HG03066 (cell line): ENCODE measurements at regions not wholly inside any gene's neighbourhood (a gene's known extent, or its start where the extent isn't known, plus 50 kb on each side); places are given as distances from the start of the nearest gene placed in this dataset.

Source experiments
- ATAC-seq: cut with Tn5 transposase; IDR thresholded peaks from one replicate; pipeline ENCODE4 v1.9.1; 2021; ENCODE audit warnings: low read depth; ENCODE audit not compliant: unreplicated experiment

DNA sequence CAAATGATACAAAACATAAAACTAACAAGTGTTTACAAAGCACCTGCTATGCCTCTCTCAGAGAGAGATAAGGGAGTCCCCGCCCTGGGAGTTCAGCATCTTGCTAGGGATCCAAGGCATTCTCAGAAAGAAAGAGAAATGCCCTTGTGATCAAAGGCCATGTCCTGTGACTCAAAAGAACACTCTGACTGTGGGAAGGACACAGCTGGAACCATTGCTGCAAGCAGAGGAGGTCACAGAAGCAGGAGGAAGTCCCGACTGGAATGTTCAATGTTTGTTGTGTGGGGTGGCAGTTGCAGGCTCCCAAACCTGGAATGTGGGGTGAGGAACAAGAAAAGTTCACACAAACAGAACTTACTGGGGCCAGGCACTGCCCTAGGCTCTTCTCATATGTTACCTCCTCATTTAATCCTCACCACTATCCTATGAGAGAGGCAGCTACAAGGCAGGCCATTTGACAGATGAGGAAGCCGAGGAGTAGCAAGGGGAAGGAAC is 93.0 kb upstream of the GRIK3 start:
- no peak for ATAC-seq

DNA sequence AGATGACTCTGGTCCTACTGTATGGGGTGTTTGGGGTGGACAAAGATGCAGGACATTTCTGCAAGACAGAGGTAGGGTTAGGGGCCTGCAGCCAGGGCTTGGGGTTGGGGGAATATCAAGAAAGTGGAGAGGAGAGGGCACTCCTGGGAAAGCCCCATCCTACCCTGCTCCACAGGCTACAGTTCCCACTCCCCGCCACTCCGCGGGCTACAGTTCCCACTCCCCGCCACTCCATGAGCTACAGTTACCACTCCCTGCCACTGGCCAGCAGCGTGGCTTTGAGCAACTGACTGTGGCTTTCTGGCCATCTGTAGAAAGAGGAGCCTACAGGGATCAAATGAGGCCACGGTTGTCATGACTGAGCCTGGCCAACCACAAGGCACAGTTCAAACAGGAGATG is 93.8 kb upstream of the GRIK3 start:
- no peak for ATAC-seq

DNA sequence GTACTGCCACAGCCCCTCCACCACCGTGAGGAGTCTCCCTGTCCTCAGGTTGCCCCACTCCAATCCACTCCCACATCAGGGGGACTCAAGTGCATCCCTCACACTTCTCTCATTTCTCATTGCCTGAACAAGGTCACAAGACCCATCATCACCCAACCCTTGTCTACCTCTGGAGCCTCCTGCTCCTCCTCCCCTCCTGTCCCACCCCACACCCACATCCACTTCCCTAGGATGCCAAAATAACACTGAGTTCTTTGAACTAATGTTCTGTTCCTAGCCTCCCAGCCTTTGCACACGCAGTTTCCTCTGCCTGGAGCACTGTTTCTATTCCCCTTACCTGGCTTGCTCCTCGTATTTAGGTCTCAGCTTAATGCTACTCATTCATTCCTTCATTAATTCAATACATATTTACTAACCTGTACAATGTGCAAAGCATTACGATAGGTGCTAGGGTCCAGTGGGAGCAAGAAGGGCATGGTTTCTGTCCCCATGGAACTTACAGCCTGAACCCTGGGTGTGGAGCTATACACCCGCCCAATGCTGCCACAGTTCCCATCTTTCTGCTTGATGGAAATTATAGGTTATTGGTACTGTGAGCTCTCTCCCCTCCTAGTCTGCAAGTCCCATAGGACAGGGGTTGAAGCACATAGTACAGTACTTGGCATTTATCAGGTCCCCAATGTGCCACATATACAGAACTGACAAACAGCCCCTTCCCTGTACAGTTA is 96.1 kb upstream of the GRIK3 start:
- no peak for ATAC-seq

DNA sequence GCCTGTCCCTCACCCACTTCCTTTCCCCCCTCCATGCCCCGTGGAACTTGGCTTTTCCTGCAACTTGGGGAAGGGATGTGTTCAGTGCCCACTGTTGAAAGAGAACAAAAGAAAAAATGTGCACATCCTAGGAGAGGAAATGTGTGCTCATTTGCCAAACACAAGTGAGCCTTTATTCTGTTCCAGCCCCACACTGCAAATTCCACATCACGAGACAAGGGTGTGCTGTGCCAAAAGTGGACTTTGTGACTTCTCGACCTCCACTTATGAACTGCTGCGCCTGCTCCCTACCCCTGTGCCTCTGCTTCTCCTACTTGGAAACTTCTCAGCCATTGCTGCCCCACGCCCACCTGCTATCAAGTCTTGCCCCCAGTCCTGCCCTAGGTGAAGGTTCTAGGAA is 97.0 kb upstream of the GRIK3 start:
- ATAC-seq, result no peak

DNA sequence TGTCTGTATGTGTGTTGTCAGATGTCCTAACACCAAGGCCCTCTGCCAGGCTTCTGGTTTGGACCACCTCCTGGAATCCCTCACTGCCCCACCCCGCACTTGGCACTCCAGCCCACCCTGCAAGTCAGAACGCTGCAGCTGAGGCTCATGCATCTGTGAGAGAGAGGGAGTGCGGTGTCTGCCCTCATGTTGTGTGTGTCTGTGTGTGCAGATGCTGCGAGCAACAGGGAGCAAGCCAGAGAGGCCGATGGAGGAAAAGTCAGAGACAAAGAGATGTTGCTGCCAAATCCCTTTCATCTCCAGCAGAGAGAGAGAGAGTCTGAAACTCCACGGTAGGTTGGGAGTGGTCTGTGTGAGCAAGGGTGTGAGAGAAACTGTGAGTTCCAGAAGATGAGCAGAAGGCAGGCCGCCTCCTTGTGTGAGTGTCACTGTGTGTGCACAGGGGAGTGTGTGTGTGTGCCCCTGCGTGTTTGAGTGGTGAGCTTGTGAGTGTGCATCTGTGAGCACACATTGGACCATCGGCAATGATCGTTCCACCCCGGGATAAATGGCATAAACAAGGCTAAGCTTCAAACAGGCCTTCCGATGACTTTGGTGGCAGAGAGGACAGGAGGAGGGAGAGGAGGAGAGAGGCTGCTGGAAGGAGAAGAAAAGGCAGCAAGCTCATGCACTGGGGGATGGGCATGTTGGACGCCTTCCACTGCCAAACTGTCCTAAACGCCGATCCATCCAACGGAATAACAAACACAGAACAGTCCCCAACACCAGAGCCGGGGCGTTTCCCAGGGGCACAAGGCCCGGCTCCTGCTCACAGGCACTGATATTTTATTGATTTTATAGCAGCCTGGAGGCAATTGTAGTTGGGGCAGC is 99.2 kb upstream of the GRIK3 start:
- no peak for ATAC-seq

DNA sequence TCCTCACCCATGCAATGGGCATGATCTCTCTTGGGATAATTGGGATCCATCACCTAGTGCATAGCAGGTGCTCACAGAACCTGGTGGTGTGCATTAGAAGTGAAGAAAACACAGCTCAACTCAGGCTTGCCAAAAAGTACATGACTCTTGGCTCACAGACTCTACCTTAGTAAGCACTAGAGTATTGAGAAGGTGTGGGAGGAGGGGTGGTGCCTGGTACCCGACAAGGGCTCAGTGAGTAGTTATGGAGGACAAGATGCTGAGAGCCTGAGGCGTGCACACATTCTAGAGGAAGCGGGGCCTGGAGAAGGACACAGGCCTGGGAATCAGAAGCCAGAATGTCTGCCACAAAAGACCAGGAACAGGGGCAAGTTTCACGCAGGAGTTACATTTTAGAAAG is 100.3 kb upstream of the GRIK3 start:
- no peak for ATAC-seq

DNA sequence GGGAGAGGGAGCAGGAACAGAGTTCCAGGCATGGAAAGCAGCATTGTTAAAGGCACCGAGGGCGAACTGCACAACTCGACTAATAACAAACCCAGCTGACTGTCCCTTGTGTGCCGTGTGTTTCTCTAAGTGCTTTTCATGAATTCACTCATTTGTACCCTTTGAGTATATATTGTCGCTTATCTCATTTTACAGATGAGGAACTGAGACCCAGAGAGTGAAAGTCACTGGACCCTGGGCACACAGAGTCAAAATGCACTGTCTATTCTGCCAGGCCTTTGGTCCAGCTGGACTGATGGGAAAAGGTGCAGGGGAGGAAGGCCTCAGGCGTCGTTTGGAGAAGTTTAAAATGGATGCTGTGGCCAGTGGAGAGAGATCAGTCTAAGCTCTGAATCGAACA is 100.7 kb upstream of the GRIK3 start:
- ATAC-seq, result no peak

DNA sequence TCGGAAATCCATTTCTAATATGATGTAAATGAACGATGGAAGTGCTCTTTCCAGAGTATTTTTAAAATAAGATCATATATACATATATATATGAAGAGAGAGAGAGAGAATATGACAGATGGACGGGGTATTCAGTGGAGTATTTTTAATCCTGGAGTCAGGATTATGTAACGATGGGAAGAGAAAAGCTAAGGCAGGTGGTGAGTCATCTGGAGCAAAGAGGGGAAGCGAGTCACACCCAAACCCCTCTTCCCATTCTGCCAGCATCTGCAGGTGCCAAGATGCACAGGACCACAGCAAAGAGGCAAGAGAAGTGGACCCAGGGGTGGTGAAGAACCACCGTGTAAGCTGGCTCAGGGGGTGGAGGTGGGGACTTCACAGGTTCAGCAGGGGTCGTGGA is 102.7 kb upstream of the GRIK3 start:
- ATAC-seq, result no peak

DNA sequence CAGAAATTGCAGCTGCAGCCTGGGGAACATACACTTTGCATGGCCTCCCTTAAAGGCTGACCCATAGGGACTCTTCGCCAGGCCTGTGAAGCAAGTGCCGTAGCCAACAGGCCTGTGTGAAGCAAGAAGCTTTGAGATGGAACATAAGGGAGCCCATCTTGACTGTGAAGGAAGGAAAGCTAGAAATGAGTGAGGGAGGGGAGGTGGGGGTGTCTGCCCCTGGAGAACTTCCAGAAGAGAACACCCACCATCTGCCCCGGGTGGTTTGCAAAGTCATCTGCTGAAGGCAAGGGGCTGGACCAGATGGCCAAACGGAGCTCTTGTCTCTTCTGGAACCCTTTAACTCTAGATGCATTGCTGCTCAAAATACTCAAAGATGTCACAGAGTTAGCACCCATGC is 103.3 kb upstream of the GRIK3 start:
- ATAC-seq, result no peak

DNA sequence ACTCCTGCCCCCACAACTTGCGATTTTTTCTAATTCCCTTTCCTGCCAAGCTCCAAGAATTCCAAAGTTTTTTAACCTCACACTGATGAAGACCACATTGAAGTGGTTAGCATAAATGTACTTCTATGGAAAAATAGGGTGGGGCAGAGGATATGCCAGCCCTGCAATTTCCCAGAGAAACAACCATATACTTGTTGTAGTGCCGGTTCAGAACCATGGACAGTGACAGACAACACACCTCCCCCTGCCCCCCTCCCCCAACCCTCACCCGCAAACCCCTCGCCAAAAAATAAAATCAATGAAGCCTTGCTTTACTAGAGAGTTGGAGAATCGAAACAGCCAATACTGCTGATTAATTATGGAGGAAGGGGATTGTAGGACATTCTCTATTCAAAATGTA is 109.5 kb upstream of the GRIK3 start:
- ATAC-seq, result no peak

DNA sequence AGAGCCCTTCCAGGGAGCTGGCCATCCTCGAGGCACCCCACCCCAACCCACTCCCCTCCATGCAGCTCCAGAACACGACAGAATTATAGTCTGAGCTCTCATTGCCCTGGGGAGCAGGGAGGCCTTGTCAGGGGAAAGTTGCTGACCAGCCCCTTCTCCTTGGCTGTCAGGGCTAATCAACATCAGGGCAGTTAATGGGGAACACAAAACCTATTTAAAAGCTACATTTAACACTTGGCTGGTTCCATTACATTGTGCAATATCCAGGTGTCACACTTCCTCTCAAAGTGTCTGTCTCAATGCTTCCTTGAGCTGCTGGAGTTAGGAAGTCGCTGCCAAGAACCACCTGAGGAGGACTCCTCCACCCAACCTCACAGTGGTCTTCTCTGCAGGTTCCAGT is 111.8 kb upstream of the GRIK3 start:
- ATAC-seq, result no peak

DNA sequence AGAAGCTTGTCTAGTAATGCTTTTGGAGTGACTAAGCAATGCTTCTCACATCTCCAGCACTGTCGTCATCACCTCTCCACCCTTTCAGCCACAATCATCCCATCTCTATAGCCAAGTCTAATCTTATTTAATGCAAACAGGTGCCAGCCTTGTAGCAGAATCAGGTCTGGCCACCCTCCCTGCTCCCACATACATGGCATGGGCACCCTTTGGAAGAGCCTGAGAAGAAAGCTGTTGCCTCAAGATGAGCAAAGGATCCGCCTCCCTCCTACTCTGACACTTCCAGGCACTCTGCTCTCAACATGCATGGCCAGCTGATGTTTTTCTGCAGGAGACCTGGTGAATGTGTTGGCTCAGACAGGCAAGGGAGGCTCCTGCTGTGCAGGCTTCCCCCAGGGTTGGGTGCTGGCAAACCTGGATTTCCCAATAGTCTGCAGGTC is 113.1 kb upstream of the GRIK3 start:
- ATAC-seq, result no peak

DNA sequence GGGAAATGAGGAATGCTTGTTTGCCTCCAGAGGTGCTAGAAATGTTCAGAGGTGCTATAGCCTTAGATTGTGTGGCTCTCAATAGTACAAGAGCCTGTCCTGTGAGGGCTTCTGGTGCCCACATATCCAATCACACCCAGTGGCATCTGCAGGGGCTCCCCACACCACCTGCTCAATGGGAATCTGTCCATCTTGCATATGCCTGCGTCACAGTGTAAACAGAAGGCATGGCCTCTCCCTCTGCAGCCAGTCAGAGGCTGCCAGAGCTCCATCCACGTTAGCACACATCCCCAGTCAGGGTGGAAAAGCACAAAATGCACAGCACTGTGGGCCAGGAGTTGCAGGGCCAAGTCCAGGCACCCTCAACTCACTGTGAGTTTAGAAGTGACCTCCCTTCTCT is 113.6 kb upstream of the GRIK3 start:
- no peak for ATAC-seq

DNA sequence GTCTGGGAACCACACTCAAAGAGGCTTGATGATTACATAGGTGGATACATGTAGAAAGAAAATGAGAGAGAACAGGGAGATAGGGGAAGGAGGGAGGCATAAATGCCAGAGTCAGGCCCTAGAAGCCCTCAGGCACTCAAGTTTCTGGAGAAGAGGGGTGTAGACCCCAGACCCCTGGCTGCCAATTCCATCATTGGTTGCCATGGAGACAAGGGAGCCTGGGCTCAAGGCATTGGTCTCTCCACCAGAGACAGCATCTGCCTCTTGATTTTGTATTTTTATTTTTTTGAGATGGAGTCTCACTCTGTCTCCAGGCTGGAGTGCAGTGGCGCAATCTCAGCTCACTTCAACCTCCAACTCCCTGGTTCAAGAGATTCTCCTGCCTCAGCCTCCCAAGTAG is 114.3 kb upstream of the GRIK3 start:
- no peak for ATAC-seq

DNA sequence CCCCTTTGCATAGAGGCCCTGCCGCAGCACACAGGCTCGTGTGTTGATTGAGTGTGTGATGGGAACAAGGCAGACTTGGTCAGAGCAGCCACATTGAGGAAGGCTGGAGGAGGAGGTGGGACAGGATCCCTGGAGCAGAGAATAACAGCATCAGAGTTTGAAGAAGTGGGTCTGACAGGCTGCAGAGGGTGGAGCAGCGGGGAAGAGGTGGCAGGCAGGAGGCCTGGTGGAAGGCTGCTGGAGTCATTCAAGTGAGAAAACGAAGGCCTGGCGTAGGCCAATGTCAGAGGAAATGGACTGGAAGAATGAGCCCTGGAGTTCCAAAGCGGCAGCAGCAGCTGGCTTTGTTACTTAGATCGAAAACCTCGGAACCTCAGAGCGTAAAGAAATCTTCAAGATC is 115.0 kb upstream of the GRIK3 start:
- ATAC-seq, result no peak

DNA sequence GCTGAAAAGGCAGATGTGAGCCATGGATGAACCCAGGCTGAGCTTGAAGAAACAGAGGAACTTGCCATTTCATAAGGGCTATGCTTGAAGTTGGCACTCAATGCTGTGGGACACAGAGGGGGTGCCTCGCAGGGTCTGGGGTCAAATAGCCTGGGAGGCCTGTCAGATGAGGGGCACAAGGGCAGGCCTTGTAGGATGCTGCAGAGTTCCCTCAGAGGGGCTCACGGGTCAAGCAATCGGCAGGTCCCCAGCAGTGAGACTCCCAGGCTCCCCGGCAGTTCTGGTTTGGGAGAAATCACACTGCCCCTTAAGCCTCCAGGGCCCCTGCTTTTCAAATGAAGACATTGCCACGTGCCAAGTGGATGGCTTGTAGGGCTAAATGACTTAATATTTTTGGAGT is 116.7 kb upstream of the GRIK3 start:
- ATAC-seq, result no peak

DNA sequence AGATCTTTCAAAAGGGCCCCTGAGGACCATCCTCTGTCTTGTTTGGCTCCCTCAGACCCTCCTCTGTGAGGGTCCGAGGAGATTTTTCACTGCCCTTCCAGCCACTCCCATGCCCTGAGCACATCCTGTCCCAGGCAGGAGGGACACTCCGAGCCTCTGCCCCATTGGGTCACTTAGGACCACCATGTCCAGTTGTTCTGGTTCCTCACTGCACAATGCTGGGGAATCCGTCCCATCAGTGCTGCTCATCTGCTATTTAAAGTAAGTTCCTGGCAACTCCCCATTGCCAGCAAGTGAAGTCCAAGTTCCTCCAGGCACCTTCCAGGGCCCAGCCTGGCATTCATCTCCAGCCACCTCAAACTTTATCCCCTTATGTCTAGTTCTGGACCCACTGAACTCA is 117.5 kb upstream of the GRIK3 start:
- no peak for ATAC-seq

DNA sequence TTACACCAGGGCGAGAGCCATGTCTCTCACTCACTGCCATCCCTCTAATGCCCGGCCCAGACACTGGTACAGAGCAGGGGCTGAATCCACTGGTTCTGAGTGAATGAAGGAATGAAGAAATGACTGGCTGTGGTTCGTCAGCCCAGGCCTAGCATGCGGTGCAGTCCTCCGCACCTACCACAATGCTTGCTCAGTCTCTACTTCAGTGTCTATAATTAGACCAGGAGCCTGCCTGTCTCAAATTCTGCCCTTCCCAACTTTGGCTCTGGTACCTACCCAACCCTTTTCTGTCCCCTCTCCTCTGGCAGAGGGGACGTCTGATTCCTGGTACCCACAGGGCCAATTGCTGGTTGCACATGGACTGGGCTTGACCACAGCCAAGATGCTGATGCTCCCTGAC is 118.2 kb upstream of the GRIK3 start:
- no peak for ATAC-seq

DNA sequence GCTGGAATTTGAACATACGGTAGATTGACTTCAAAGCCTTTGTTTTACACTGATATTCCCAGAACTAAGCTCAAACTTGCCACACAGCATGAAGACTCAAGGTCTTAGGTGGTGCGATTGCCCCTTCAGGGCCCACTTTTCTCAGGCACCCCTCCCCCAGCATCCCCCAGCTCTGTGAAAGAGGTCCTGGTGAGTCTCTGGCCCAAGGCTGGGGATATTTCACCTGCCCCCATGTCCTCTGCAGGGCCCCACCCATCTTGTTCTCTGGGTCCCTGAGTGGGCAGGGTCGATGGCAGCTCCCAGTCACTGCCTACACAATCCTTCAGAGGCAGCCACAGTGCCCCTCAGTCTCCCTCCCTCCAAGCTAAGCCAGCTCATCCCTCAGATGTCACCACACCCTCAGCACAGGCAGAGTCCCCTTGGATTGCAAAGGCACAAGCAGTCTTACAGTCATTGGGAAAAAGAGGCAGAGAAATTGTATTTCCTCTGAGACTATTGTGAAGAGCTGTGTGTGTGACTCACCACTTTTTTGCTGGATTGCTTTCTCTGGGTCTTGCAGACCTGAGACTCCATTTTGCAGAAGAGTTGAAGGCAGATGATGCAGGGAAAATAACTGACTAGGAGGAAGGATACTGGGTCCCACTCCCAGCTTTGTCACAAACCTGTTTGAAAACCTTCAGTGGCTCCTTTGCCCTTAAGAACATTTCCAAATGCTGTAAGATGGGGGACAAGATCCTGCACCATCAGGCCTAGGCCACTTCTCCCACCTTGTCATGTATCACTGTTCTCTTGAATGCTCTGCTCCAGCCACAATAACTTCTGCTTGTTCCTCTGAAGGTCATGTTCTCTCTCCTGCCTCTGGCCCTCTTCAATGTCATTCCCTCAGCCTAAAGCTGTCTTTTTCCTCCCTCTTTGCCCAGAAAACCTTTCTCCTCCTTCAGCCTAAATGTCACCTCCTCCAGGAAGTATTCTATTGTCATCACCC is 119.1 kb upstream of the GRIK3 start:
- ATAC-seq, result no peak

DNA sequence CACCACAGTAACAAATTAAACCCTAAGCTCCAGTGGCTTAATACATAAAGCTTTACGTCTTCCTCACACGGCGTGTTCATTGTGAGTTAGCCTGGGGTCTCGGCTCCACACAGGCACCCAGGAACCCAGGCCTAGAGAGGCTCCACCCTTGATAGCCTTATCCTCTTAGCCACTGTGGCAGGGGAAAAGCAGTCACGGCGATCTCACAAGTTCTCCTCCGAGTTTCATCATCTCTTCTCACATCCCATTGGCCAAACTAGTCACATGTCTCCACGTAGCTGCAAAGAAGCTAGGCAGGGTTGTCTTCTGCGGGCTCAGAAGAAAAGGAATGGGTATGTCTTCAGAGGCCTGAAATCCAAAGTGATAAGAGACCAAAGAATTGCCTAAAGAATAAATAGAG is 122.3 kb upstream of the GRIK3 start:
- no peak for ATAC-seq

DNA sequence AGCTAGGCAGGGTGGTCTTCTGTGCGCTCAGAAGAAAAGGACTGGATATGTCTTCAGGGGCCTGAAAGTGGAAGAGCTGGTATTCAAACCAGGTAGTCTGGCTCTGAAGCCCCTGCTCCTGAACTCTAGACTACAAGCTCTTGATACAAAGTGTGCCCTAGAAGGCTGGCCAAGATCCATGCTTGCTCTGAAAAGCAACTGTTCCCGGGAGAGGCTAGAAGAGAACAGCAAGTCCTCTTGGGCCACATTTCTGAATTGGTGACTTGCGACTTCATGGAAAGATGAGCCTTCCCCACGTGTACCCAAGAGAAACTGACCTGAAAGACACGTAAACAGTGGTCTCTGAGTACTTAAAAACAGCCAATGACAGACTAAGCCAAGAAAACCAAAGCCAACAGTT is 123.3 kb upstream of the GRIK3 start:
- ATAC-seq, result no peak
